Endothelial cell of umbilical vein (primary cell): ENCODE measurements at regions not wholly inside any gene's neighbourhood (a gene's known extent, or its start where the extent isn't known, plus 50 kb on each side); places are given as distances from the start of the nearest gene placed in this dataset.

Experiments
- BruUV-seq: library from RNA; stranded (reverse); fragments of 400-500 nt; replicated peaks from 2 replicates; lab custom pipeline; 2021; lab: Mats Ljungman, UMichigan
- CTCF ChIA-PET: fragments of 300-600, 350-600 bp; sonication (Branson Sonifier 250); formaldehyde crosslinking; loops from one replicate; lab custom pipeline; 2021; ENCODE audit warnings: antibody characterized with exemption, inconsistent platforms; lab: Charles Lee
- POLR2A ChIA-PET: fragments of 300-600, 350-600 bp; sonication (Branson Sonifier 250); formaldehyde crosslinking; loops from one replicate; lab custom pipeline; 2021; ENCODE audit warnings: antibody characterized with exemption, inconsistent platforms; lab: Charles Lee
- DNase-seq: peaks from one replicate; pipeline ENCODE4 v3.0.0-alpha.2; 2011; ENCODE audit warnings: low read depth, low spot score
- FAIRE-seq: peaks from 2 replicates; lab custom pipeline; 2011; peaks lifted over from hg19 to GRCh38; lab: Jason Lieb, UNC
- H2AFZ ChIP-seq: 2 replicates; pipeline ENCODE4 v1.6.0; 2012; ENCODE audit warnings: low read depth, low read length, control low read depth, inconsistent platforms
- H3K27ac ChIP-seq: 2 replicates; pipeline ENCODE4 v1.5.1; 2011; ENCODE audit warnings: low read depth, mild to moderate bottlenecking, control low read depth, low read length, moderate library complexity; ENCODE audit not compliant: insufficient read depth
- H3K27me3 ChIP-seq, 2 experiments: 2 replicates each; pipeline versions ENCODE4 v1.6.0 to v1.6.1; 2011; ENCODE audit warnings: low read length in 2 of 2, mixed read lengths in 1 of 2; ENCODE audit not compliant: control insufficient read depth in 2 of 2, insufficient read depth in 2 of 2
- H3K36me3 ChIP-seq, 2 experiments: 2 replicates in 1 of 2; 3 replicates in 1 of 2; pipeline ENCODE4 v1.5.1; 2011; ENCODE audit warnings: low read length in 2 of 2, mild to moderate bottlenecking in 1 of 2, moderate library complexity in 1 of 2; ENCODE audit not compliant: control insufficient read depth in 2 of 2, insufficient read depth in 2 of 2; ENCODE audit errors: extremely low read depth in 1 of 2
- H3K4me1 ChIP-seq: 3 replicates; pipeline ENCODE4 v1.5.1; 2011; ENCODE audit warnings: mild to moderate bottlenecking, low read length; ENCODE audit not compliant: control insufficient read depth, insufficient read depth; ENCODE audit errors: extremely low read depth
- H3K4me2 ChIP-seq: 2 replicates; pipeline ENCODE4 v1.6.1; 2011; ENCODE audit warnings: low read length, control low read depth, mixed read lengths; ENCODE audit not compliant: insufficient read depth
- H3K4me3 ChIP-seq, 3 experiments: fragments of 200-600 bp in 1 of 3; sonication (generic), shearing (Covaris generic) in 1 of 3; replicated peaks in 1 of 3; 2 replicates each; pipeline ENCODE4 v1.5.1; 2011 to 2016; ENCODE audit warnings: control low read depth in 3 of 3, low read length in 3 of 3, mild to moderate bottlenecking in 2 of 3, inconsistent platforms in 1 of 3, low read depth in 1 of 3, moderate library complexity in 1 of 3; ENCODE audit not compliant: insufficient read depth in 1 of 3
- H3K79me2 ChIP-seq: 2 replicates; pipeline ENCODE4 v1.6.0; 2012; ENCODE audit warnings: low read length, inconsistent platforms; ENCODE audit not compliant: control insufficient read depth, insufficient read depth
- H3K9ac ChIP-seq: replicated peaks from 2 replicates; pipeline ENCODE3; 2011; ENCODE audit warnings: low read length, control low read depth; ENCODE audit not compliant: insufficient read depth; ENCODE audit errors: extremely low read depth
- H3K9me1 ChIP-seq: replicated peaks from 3 replicates; pipeline ENCODE4 v1.6.0; 2011; ENCODE audit warnings: mild to moderate bottlenecking, low read length; ENCODE audit not compliant: control insufficient read depth, insufficient read depth; ENCODE audit errors: extremely low read depth
- H3K9me3 ChIP-seq: replicated peaks from 2 replicates; pipeline ENCODE4 v1.5.1; 2012; ENCODE audit warnings: low read length, inconsistent platforms; ENCODE audit not compliant: control insufficient read depth, insufficient read depth
- H4K20me1 ChIP-seq: replicated peaks from 2 replicates; pipeline ENCODE3; 2011; ENCODE audit warnings: mild to moderate bottlenecking, low read length; ENCODE audit not compliant: control insufficient read depth, insufficient read depth; ENCODE audit errors: extremely low read depth
- EZH2 ChIP-seq: IDR thresholded peaks from 2 replicates; pipeline ENCODE4 v1.6.1; 2012; ENCODE audit warnings: borderline replicate concordance, low read depth, mild to moderate bottlenecking, moderate library complexity, low read length, inconsistent platforms; ENCODE audit not compliant: severe bottlenecking
- FOS ChIP-seq: IDR thresholded peaks from 2 replicates; pipeline ENCODE4 v1.6.1; 2011; ENCODE audit warnings: mild to moderate bottlenecking, low read length, moderate library complexity, borderline replicate concordance; ENCODE audit not compliant: insufficient read depth
- GATA2 ChIP-seq: IDR thresholded peaks from 2 replicates; pipeline ENCODE4 v1.7.0; 2011; ENCODE audit warnings: low read depth, mild to moderate bottlenecking, moderate library complexity, mixed read lengths, low read length; ENCODE audit not compliant: insufficient read length, insufficient read depth
- JUN ChIP-seq: IDR thresholded peaks from 2 replicates; pipeline ENCODE4 v1.6.1; 2011; ENCODE audit warnings: borderline replicate concordance, low read depth; ENCODE audit not compliant: insufficient read length, insufficient read depth
- MAX ChIP-seq: IDR thresholded peaks from 2 replicates; pipeline ENCODE4 v1.6.1; 2011; ENCODE audit not compliant: insufficient read depth, insufficient read length
- MYC ChIP-seq: IDR thresholded peaks from one replicate; pipeline ENCODE4 v1.6.1; 2011; ENCODE audit warnings: mild to moderate bottlenecking, low read depth, low read length
- POLR2A ChIP-seq: IDR thresholded peaks from 2 replicates; pipeline ENCODE4 v1.6.1; 2012; ENCODE audit warnings: low read depth, mild to moderate bottlenecking, control low read depth, low read length
- dilution Hi-C: fragments of 300-500 bp; cut with MboI; formaldehyde crosslinking; loops from one replicate; pipeline ENCODE4 v1.15.0; 2019; ENCODE audit warnings: low sequenced_read_pairs; ENCODE audit not compliant: extremely low pct_ligation_motif_present
- intact Hi-C: fragments of 100-400 bp; cut with micrococcal nuclease; formaldehyde crosslinking; loops from one replicate; pipeline ENCODE4 v1.10.0; 2022

- dilution Hi-C loops (no loop called here), intact Hi-C loops (no loop called here)
- TF ChIP-seq MYC (no peak), POLR2A (no peak), MAX (no peak), JUN (no peak), EZH2 (no peak)
- Histone ChIP-seq H3K9ac (no peak overlapping the region), H3K4me2 (no peak overlapping the region), H2AFZ (no peak overlapping the region), H3K36me3 (no peaks in the 10 kb centered on the region), H3K4me1 (no peaks in the 10 kb centered on the region), H3K9me3 (no peaks in the 10 kb centered on the region), H4K20me1 (no peaks in the 10 kb centered on the region), H3K79me2 (no peaks in the 10 kb centered on the region), H3K27me3 (no peaks in the 10 kb centered on the region), H3K9me1 (no peaks in the 10 kb centered on the region), H3K27ac (no peak overlapping the region), H3K4me3 (no peak overlapping the region)
- CTCF ChIA-PET: no interaction called here
- FAIRE-seq (no peak), DNase-seq (no peak)
- no TSS peak for BruUV-seq
- POLR2A ChIA-PET: no interaction called here
Observed at GRCh38 chr7:68438811-68439210, 1159.5 kb upstream of the AUTS2 start.

DNA sequence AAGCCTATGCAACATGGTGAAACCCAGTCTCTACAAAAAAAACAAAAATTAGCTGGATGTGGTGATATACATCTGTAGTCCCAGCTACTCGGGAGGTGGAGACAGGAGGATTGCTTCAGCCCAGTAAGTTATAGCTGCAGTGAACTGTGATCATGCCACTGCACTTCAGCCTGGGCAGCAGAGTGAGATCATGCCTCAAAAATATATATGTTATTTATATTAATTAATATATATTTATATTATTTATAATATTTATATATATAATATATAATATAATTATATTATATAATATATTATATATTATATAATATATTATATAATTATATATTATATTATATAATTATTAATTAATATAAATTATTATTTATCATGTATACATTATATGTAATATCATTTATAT is 1158.4 kb upstream of the AUTS2 start:
- POLR2A ChIA-PET: no interaction called here
- Histone ChIP-seq H4K20me1 (no peaks in the 10 kb centered on the region), H3K4me3 (no peak overlapping the region), H2AFZ (no peak overlapping the region), H3K27ac (no peak overlapping the region), H3K9ac (no peak overlapping the region), H3K79me2 (no peaks in the 10 kb centered on the region), H3K9me3 (no peaks in the 10 kb centered on the region), H3K9me1 (no peaks in the 10 kb centered on the region), H3K4me1 (no peaks in the 10 kb centered on the region), H3K4me2 (no peak overlapping the region), H3K36me3 (no peaks in the 10 kb centered on the region), H3K27me3 (no peaks in the 10 kb centered on the region)
- dilution Hi-C loops (no loop called here), intact Hi-C loops (no loop called here)
- CTCF ChIA-PET: no interaction called here
- TF ChIP-seq FOS (no peak), MAX (no peak), EZH2 (no peak), GATA2 (no peak), MYC (no peak)
- DNase-seq (no peak), FAIRE-seq (no peak)
- no TSS peak for BruUV-seq
